ENCODE measurements at regions not wholly inside any gene's neighbourhood (a gene's known extent, or its start where the extent isn't known, plus 50 kb on each side); places are given as distances from the start of the nearest gene placed in this dataset.

DNA sequence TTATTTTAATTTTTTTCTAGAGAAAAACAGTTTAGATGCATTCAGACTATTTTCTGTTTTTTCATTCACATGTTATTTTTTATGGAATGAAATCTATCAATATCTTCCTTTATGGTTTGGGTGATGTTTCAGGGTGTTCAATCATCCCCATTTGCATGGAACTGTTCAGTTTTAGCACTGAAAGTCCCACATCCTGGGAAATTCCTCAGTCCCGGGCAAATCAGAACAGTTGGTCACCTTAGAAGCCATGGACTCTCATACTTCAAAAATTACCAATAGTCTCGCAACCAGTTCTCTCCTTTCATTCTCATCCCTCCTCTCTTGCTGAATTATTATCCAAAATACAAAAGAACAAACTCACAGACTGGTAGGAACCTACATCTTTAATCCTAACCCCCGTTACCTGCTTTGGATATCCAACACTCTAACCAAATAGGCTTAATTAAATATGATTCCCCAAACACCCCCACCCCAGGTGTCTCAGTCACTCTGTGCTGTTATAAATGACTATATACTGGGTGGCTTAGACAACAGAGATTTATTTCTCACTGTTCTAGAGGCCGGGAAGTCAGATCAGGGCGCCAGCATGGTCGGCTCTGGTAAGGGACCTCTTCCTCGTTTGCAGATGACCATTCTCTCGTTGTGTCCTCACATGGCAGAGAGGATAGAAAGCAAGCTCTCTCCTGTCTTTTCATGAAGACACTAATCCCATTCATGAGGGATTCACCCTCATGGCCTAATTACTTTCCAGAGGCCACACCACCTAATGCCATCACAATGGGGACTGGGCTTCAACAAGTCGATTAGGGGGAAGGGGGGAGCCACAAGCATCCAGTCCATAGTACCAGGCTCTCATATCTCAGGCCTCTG is 57.7 kb upstream of the SLC1A4 start:
- no peak for DNase-seq (ENCODE audit: low read depth in 2 of 2)

DNA sequence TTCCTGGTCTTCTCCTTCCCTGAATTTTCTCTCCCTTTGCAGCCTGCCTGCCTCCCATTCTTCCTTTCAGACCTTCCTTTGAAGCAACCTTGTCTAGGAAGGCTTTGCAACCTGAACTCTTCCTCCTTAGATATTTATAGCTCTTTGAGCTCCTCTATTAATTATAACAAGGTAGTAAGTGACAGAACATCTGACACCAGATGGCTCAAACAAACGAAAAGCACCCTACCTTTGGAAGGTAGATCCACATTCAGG is 57.2 kb upstream of the SLC1A4 start:
- H3K9ac ChIP-seq (ENCODE audit: insufficient read depth, low read length), result no peak overlapping the region
- H4K20me1 ChIP-seq (ENCODE audit: control insufficient read depth, extremely low read depth, insufficient read depth, low read length), result no peaks in the 10 kb centered on the region
- no peaks in the 10 kb centered on the region for H3K4me1 ChIP-seq (ENCODE audit: control insufficient read depth, extremely low read depth, insufficient read depth, low read length)
- H3K27ac ChIP-seq (ENCODE audit: insufficient read depth, low read length), result no peak overlapping the region
- no peaks in the 10 kb centered on the region for H3K79me2 ChIP-seq (ENCODE audit: control insufficient read depth, insufficient read depth, low read length)
- no peak for DNase-seq (ENCODE audit: low read depth in 2 of 2)
- no peak overlapping the region for H2AFZ ChIP-seq (ENCODE audit: low read length)
- H3K9me3 ChIP-seq (ENCODE audit: control insufficient read depth, insufficient read depth, low read depth, low read length), result no peaks in the 10 kb centered on the region
- H3K4me3 ChIP-seq (replicated peaks in 1 of 4; ENCODE audit: control extremely low read depth in 1 of 4, insufficient read depth in 1 of 4, low read depth in 3 of 4, low read length in 4 of 4), result no peak overlapping the region
- H3K4me2 ChIP-seq (ENCODE audit: extremely low read depth, insufficient read depth, low read length), result no peak overlapping the region
- TF ChIP-seq CTCF (conservative IDR thresholded peaks at IDR 0.05 in 1 of 2, IDR thresholded peaks at IDR 0.05 in 1 of 2; ENCODE audit: low read depth in 1 of 2, low read length in 2 of 2) (no peak), EZH2 (IDR thresholded peaks at IDR 0.05; ENCODE audit: low read length, missing control alignments) (no peak)
- no peaks in the 10 kb centered on the region for H3K36me3 ChIP-seq (ENCODE audit: control insufficient read depth, insufficient read depth, low read length)
- H3K27me3 ChIP-seq (ENCODE audit: control insufficient read depth, insufficient read depth, low read length), result peaks cover 15% of the 10 kb centered on the region

More for the DNA sequence above, 57.7 kb upstream of the SLC1A4 start:
- peaks cover 15% of the 10 kb centered on the region for H3K27me3 ChIP-seq (ENCODE audit: control insufficient read depth, insufficient read depth, low read length)
- no peaks in the 10 kb centered on the region for H3K79me2 ChIP-seq (ENCODE audit: control insufficient read depth, insufficient read depth, low read length)
- H3K4me2 ChIP-seq (ENCODE audit: extremely low read depth, insufficient read depth, low read length), result no peak overlapping the region
- H2AFZ ChIP-seq (ENCODE audit: low read length), result no peak overlapping the region
- no peaks in the 10 kb centered on the region for H3K36me3 ChIP-seq (ENCODE audit: control insufficient read depth, insufficient read depth, low read length)
- TF ChIP-seq EZH2 (IDR thresholded peaks at IDR 0.05; ENCODE audit: low read length, missing control alignments) (no peak), CTCF (conservative IDR thresholded peaks at IDR 0.05 in 1 of 2, IDR thresholded peaks at IDR 0.05 in 1 of 2; ENCODE audit: low read depth in 1 of 2, low read length in 2 of 2) (no peak)
- H3K9me3 ChIP-seq (ENCODE audit: control insufficient read depth, insufficient read depth, low read depth, low read length), result no peaks in the 10 kb centered on the region
- H3K4me1 ChIP-seq (ENCODE audit: control insufficient read depth, extremely low read depth, insufficient read depth, low read length), result no peaks in the 10 kb centered on the region
- H3K4me3 ChIP-seq (replicated peaks in 1 of 4; ENCODE audit: control extremely low read depth in 1 of 4, insufficient read depth in 1 of 4, low read depth in 3 of 4, low read length in 4 of 4), result no peak overlapping the region
- no peak overlapping the region for H3K27ac ChIP-seq (ENCODE audit: insufficient read depth, low read length)
- H4K20me1 ChIP-seq (ENCODE audit: control insufficient read depth, extremely low read depth, insufficient read depth, low read length), result no peaks in the 10 kb centered on the region
- H3K9ac ChIP-seq (ENCODE audit: insufficient read depth, low read length), result no peak overlapping the region

DNA sequence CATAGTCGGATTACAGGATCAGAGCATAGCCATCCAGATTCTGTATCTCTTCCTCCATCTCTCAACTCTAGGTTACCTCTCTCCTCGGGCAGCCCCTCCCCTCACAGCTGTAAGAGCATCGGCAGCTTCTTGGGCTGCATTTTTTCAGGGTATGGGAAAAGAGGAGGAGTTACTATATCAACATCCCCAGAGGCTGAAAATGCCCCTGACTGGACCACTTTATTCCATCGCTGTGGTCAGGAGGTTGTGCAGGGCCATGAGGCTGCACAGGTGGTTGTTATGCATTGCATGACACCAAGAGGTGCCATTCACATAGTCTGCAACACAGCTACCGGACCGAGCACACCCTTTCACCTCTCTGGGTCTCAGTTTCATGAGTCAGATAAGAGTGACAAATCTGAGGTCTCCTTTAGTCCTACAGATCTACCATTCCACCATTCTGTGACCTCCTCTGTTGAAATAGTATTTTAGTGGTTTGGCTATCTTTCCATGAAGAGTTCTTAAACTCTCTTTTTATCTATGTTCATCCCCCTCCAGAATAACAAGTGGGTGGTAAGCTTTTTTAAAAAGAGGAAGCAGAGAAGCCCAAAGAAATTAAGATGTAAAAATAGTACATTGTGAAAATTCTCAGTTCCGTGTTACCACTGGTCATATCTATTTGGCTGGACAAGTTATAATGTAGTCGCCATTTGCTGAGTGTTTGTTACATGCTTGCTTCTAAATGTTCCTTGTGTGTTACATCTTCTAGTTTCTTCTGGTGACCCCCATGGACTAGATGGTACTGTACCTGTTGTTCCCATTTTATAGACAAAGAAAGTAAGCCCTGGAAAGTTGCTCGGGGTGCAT is 56.6 kb upstream of the SLC1A4 start:
- no peak overlapping the region for H3K4me3 ChIP-seq (replicated peaks in 1 of 4; ENCODE audit: control extremely low read depth in 1 of 4, insufficient read depth in 1 of 4, low read depth in 3 of 4, low read length in 4 of 4)
- no peak for DNase-seq (ENCODE audit: low read depth in 2 of 2)
- H3K36me3 ChIP-seq (ENCODE audit: control insufficient read depth, insufficient read depth, low read length), result no peaks in the 10 kb centered on the region
- peaks cover 15% of the 10 kb centered on the region for H3K27me3 ChIP-seq (ENCODE audit: control insufficient read depth, insufficient read depth, low read length)
- no peaks in the 10 kb centered on the region for H3K4me1 ChIP-seq (ENCODE audit: control insufficient read depth, extremely low read depth, insufficient read depth, low read length)
- no peaks in the 10 kb centered on the region for H4K20me1 ChIP-seq (ENCODE audit: control insufficient read depth, extremely low read depth, insufficient read depth, low read length)
- H3K9me3 ChIP-seq (ENCODE audit: control insufficient read depth, insufficient read depth, low read depth, low read length), result no peaks in the 10 kb centered on the region
- TF ChIP-seq EZH2 (IDR thresholded peaks at IDR 0.05; ENCODE audit: low read length, missing control alignments), result no peak
- TF ChIP-seq CTCF (conservative IDR thresholded peaks at IDR 0.05 in 1 of 2, IDR thresholded peaks at IDR 0.05 in 1 of 2; ENCODE audit: low read depth in 1 of 2, low read length in 2 of 2), result no peak
- no peak overlapping the region for H3K27ac ChIP-seq (ENCODE audit: insufficient read depth, low read length)
- H3K4me2 ChIP-seq (ENCODE audit: extremely low read depth, insufficient read depth, low read length), result no peak overlapping the region
- no peaks in the 10 kb centered on the region for H3K79me2 ChIP-seq (ENCODE audit: control insufficient read depth, insufficient read depth, low read length)
- H2AFZ ChIP-seq (ENCODE audit: low read length), result no peak overlapping the region
- no peak overlapping the region for H3K9ac ChIP-seq (ENCODE audit: insufficient read depth, low read length)

All from fibroblast of lung (primary cell).